SIG-M5 treated with dmso at 0.1 percent for 504 hours (cell line): ENCODE measurements at regions not wholly inside any gene's neighbourhood (a gene's known extent, or its start where the extent isn't known, plus 50 kb on each side); places are given as distances from the start of the nearest gene placed in this dataset.

Experiments
- DNase-seq: peaks from one replicate; lab custom pipeline; 2025; ENCODE audit not compliant: unreplicated experiment; lab: John Stamatoyannopoulos, UW

DNA sequence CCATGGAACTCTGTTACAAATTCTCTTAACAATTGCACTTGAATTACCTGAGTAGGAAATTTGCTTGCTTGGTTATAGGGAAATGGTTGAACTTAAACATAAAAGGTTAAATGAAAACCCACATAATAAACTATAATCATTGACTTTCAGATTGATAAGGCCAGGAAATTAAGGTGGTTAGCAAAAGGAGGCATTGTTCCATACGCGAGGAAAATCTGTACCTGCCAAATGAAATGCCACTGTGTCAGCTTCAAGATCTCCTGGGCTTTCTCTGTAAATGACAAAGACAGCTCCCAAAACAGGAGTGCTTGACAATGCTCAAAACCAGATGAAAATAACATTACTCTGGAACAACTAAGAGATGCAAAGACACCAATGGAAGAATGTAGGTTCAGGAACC is 125.5 kb upstream of the KLF3 start:
- no peak for DNase-seq

DNA sequence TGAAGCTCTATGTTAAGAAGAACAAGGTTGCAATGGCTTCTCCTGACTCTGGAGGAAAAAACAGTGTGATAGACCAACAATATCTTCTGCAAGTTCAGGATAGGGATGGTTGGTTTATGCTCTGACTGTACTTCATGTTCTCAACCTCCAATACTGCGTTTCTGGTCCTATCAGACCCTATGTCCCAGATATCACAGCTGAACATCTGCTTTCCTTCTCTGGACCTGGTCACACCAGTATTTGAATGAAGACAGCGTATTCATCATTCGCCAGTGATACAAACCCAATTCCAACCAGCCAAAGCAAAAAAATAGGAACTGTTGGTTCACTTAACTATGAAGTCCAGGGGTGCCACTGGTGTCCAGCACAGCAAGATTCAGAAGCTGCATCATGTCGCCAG is 124.5 kb upstream of the KLF3 start:
- no peak for DNase-seq

DNA sequence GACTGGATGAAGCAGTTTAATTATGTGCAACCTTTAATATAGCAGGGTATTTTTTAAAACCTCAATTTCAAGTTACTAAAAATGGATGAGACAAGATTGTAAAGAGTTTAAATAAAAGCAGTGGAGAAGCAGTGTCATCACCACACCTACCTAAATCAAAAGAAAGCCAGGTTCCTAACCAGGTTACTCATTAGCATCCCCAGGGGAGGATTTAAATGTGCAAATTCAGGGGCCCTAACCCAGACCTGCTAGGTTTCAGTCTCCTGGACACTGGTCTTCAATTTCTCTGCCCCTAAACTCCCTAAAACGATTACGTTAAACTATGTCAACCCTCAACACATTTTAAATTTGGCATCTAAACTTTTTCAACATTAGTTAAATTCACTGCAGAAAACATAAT is 116.9 kb upstream of the KLF3 start:
- no peak for DNase-seq

DNA sequence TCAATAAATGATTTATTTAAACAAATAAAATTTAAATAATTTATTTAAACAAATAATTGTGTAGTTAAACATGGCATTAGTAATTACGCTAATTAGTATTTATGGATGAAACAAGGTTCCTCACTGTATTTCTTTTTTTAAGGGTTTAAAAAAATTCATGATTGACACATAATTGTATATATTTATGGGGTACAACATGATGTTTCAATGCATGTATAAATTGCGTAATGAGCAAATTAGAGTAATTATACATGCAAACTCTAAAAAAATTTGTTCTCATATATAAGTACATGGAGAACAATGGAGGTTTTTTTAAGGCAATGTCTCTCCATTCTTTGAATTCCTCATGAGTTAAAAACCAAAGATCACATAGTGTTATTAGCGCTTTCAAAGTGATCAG is 115.7 kb upstream of the KLF3 start:
- DNase-seq = no peak

DNA sequence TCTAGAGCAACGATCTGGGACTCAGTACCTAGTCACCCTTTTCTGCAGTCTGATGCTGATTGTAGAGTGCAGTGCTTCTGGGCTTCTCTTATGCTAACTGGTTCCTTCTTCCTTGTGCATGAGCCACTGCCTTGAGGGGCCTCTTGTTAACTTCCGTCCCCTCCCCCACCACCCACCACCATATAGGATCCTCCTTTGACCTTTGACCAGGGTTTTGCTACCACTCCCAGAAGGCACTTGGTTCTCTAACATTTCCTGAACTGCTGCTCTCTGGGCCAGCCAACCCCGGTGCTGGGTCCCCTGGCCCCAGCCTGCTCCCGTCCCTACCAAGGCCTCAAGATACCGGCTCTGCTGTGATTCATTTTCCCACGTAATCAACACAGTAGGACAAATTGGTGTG is 104.6 kb upstream of the KLF3 start:
- DNase-seq = no peak

DNA sequence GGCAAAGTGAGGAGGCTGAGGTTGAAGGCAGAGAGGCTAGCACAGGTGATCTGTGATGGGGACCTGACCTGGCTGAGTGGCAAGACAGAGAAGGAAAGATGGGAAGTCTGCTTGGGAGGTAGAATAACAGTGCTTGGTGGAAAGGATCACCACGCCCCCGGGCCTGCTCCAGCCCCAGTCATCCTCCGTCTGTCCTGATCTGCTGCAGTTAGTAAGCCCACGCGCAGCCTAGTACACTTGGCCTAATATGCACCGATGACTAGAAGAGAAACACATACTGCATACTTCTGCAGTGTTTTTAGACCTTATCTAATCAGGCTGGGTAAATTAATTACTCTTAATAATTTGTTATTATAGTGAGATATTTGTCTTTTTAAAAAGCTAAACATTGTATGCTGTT is 103.7 kb upstream of the KLF3 start:
- no peak for DNase-seq

DNA sequence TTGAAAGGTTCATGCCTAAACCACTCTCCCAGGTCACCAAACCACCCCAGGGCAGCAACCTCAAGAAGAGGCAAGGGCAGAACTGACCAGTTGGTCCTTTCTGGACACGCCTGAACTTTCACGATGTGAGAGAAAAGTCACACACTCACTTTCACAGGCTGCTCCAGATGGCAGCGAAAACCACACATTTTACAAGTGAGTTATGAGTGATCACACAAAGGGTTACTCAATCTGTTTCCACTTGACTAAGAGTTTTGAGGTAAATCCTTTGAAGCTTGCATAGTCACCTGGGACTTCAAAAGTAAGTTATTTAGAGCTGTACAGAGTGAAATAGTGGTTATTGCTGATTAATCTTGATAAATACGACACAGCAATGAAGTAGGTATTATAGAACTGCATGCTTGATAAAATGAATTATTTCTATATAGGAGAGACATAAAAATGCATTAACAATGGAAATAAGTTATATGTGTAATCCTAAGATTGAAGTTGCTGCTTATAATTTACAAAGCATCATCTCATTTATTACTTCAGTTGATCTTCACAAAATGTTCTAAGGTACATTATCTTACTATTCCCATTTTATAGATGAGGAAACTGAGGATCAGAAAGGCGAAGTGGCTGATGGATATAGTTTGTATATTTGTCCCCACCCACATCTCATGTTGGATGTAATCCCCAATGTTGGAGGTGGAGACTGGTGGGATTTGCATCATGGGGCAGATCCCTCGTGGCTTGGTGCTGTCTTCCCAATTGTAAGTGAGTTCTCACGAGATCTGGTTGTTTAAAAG is 103.0 kb upstream of the KLF3 start:
- DNase-seq = no peak

DNA sequence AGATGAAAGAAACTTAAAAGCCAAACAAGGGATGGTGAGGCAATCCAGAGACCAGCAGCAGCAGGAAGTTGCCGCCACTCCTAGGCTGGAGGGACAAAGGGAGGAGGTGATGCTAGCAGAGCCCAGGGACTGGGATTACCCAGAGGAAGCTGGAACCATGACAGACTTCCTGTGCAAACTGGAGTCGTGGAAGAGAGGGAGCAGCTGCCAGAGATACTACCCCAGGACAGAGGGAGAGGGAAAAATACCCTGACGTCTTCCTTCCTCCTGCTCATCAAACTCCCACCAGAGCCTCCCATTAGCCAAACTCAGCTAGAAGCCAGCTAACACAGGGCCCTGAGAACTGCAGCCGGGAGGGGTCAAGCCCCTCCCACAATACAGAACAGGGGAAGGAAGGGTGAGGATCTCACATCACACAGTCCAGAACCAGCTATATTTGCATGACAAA is 101.2 kb upstream of the KLF3 start:
- peak; percentile 26 for DNase-seq

DNA sequence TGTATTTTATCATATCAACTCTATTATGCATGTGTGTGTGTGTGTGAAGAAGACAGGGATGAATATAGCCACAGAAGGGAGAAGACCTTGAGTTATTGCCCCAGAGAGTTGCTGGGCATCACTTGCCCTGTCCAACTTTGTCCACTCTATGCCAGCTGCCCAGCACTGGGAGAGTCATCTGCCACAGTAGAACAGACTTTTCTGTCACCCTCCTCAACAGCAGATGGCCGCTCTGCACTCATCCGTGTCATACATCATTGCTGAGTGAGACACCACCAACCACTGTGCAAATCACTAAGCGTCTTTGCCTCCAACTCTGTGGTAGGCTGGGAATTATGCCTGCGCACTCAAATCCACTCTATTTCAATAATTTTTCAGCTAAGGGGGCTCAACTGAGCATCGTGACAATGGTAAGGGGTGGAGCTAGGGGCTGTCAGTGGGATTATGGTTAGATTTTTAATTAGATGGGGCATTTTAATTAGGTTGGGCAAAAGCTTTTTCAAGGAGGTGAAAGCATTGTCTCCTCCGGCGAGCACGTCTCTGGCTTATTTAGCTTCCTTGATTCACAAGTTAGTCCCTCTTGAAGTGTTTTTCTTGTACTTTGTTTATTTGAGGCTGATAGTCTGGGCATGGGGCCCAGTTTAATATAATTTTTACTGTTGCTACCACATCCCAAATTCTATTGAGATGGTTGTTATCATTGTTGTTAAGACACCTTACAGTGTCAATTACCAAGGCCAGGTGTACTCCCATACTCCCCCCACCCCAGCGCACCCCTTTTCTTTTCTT is 100.1 kb upstream of the KLF3 start:
- no peak for DNase-seq

DNA sequence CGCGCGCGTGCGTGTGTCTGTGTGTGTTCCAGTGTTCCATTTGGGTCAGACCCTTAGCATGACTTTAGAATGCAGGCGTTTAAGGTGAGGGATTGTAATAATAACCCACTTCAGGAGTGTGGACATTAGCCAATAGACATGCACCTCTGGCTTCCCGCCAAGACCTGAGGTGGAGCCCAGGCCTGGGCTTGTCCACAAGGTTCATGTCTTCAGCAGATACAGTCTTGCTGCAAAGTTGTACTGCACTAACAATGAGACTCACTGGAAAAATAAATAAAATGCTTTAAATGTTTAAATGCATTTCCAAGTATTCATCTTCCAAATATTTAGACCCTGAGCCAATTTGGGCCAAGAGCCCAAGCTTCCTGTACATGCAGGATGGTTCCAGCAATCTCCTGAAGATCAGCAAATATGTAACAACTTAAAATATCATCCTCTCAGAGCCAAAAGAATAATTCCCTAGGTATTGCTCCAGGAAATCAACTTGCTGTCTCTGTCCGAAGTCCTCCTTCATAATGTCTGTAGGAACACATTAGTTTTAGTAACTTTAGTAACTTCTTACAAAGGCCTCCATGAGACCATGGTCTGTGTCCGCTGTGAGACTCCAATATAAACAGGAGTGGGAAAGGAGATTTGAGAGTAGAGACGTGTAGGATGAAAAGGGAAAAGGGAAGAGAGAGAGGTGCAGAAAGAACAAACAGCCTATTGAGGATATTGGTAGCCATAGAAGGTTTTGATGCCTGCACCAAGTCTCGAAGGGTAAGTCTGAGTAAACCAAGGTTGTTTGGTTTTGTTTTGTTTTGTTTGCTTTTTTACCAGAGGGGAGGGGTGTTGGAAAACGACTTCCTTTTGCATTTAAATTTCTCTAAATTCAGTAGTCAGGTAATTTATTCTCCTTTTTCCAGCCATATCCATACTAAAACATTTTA is 98.5 kb upstream of the KLF3 start:
- DNase-seq = no peak

DNA sequence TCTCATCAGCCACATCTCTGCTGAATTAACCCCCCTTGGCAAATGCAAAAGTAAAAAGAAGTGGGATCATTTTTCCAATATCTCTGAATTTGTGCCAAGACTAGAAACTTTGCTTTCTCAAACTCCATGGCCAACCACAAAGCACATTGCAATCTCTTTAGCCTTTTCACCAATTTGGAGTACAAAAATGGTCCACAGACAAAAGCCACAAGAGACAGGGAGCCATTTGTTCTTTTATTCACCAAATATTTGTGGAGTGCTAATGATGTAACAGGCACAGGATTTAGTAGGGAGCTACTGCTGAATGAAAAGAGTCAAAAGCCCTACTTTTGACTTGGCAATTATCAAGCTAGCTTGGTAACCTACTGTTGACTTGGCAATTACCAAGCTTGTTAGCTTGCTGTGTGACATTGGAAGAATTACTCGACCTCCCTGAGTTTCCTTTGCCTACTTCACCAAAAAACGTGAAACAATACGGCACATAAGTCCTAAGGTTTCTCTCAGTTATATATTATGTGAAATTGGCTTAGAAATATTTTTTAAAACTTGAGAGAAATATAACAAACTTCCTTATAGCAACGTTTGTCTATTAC is 97.1 kb upstream of the KLF3 start:
- no peak for DNase-seq

DNA sequence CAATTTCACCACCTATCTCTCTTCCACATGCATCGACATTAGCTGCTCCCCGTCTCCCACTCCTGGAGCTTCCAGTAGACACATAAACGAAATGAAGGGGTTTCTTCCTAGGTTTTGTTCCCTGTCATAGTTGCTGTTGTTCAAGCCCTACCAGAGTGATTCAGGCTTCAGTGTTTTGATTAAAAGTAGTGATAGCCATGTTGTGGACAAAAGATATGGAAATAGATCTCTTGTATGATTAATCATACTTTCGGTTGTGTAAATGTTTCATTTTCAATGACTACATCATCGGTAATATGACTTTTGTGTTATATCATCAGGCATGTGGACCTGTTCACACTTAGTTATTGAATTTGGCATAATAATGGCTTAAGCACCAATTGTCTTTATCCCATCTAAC is 96.5 kb upstream of the KLF3 start:
- DNase-seq = no peak

DNA sequence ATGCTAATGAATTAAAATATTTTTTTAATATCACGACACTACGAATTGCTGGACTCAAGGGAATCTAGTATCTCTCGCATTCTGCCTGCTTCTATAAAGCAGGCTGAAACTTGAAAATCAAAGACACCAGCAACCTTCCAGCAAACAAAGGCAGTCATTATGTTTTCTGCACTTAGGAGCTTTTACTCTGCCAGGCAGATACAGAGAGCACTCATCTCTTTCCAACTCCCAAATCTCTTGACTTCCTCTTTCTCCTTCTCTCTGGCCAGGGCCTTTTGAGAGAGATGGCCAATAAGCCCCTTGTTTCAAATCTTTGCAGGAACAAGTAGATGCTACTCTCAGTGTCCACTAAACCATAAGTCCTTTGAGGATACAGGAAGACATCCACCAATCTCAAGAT is 95.2 kb upstream of the KLF3 start:
- no peak for DNase-seq

DNA sequence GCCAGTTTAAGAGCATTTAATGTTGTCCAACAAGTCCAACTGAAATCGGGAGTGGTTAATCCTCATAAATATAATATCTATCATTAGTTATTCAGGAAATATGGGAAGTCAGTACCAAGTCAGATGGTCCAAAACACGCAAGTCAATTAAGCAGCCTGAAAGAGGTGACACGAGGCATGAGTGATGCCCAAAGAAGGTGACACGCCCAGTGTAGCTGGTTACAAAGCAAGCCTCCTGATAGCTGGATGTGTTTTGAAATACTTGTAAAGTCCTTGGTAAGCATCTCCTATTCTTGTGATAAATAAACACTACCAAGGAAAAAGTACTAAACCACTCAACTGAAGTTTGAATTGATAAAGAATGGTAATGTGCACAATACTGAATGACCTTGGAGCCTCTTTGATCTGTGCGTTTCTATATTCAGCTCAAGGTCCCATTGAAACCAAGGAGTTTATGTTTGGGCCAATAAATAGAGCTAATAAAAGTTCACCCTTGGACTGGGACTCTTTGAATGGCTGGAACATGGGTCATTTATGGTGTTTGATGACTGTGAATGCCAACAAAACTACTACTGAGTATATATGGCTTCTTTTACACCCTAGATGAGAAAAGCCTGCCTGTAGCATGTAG is 93.2 kb upstream of the KLF3 start:
- DNase-seq = no peak

DNA sequence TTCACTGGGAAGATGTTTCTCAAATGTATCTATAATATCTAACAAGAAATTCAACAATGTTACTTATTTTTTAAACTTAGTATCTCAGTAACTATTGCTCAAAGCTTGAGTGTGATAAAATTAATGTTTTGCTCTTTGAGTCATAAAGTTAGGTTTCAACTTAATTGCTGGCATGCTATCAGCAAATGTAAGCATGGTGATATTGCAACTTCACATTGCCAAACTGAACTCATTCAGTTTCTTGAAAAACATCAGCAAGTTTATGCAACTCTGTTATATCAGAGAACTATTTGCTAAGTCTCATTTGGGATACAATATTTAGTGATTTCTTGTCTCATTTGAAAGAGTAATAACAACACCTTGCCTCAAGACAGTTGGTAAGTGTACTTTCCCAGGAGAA is 91.2 kb upstream of the KLF3 start:
- no peak for DNase-seq

DNA sequence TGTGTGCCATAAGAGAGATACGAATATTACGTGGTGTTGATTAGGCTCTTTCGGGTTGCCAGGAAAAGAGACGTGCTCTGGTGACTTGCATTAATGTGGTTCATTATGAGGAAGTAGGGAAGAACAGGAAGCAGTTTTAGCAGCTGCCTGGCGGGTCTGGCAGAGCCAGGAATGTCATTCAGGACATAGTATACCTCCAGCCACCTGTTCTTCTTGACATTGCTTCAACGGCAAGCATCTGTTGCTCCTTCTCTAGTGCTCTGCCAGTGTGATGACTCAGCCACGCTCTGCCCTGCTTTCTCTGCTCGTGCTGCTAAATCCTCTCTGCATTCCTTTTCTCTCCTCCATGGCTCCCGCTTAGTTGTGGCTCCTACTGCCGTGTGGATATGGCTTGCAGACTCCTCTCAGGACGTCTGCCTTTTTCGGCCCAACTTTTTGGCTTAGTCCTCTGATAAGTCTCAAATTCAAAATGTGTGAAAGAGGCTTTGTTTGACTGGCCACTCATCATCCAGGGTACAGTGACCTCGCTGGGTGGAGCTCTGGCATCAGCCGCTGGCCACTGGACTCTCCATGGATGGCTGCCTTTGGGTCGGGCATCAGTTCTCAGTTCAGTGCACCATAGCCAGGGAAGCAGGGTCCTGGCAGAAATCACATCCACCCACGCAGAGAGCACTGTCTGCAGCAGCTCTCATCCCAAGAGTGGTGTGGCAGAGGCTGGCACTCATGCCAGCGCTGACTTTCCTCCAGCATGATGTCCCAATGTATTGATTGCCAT is 89.3 kb upstream of the KLF3 start:
- DNase-seq = no peak

DNA sequence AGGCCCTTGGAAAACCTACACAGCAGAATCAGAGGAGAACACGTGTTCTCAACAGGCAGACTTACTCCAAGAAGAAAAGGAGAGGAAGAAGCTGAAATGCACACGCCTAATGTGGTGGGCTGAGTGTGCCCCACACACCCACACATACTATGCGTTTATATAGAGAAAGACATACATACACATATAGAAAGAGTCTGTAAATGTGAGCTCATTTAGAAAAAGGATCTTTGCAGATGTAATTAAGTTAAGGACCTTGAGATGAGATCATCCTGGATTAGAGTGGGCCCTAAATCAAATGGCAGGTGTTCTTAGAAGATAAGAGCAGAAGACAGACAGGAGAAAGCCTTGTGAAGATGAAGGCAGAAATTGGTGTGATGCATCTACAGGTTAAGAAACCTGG is 87.2 kb upstream of the KLF3 start:
- no peak for DNase-seq

DNA sequence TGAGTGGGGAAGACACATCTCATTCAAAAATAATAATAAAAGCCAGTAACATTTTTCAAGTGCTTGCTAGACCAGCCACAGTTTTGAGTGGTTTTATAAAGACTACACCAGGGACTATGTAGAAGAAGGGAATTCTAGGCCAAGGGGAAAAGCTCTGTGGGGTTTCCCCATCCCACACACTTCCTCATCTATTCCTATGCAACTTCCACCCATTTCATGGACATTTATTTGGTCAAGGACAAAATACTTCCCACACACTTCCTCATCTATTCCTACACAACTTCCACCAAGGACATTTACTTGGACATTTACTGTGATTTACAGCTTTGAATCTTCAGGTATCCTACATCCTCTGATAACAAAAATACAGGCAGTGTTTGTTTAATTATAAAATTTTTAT is 86.5 kb upstream of the KLF3 start:
- DNase-seq = no peak

DNA sequence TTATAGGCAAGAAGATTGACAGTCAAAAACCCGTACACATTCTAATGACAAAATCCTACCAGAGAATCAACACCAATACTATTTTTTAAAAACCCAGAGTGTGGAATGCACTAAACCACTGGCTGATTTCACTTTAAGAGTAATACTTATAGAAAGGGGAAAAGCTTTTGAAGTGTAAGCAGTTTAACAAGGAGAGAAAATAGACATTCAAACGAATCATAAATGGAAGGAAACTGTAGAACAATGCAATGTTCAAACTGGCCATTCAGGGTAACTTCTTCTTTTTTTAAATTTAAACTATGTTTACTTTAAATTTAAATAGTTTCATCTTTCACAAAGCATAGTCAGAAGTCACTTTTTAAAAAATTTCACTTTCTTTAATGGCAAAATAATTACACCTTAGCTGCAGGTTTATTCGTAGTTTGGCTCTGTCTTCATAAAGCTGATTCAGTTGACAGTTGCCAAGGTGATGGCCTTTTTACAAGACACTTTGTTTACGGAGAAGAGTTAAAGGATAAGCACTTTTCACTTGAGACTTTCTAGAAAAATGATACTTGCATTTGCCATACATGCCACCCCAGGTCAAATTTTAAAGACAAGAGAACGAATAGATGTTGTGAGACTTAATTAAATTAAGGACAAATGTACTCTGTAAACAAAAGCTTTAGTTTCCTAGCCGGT is 82.4 kb upstream of the KLF3 start:
- DNase-seq = no peak
